ENCODE measurements at regions not wholly inside any gene's neighbourhood (a gene's known extent, or its start where the extent isn't known, plus 50 kb on each side); places are given as distances from the start of the nearest gene placed in this dataset.

DNA sequence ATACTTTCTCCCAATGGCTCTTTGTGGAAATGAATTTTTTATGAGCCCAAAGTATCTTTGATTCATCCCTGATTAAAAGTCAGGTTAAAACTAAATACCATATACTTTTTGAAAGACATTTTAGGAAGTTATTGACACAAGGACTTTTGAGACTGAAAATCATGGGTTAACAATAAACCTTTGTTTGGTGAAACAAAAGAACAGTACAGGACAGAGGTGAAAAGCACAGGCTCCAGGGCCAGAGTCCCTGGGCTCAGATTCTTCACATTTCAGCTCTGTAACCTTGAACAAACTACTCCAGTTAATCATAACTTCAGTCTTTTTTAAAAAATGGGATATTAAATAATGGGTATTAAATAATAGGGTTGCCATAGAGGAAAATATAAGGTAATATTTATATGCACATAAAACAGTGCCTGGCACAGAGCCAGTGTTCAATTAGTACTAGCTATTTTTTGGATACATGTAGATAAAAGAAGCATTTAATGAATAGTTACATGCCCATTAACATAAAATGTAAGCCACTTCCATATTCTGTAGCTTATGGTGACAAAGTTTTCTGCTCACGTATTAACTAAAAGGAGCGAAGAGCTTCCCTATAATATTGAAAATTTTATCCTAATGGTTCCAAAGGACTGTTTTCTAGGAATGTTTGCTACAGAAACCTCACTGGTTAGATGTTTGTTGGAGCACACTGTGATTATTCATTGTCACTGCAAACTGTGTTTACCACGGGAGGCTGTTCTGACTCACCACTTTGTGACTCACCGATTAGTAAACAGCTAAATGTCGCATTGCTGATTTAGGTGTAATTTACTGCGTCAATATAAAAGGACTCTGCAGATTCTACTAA, 255.4 kb downstream of the DAD1 start:
- TF ChIP-seq EZH2 (IDR thresholded peaks at IDR 0.05; ENCODE audit: insufficient read depth, poor library complexity, severe bottlenecking) (no peak), EZH2phosphoT487 (IDR thresholded peaks at IDR 0.05; ENCODE audit: insufficient read depth, low read depth) (no peak)

All from GM23248 (cell line).